Embryonic facial prominence (tissue), 1 donor: ENCODE measurements at regions not wholly inside any gene's neighbourhood (a gene's known extent, or its start where the extent isn't known, plus 50 kb on each side); places are given as distances from the start of the nearest gene placed in this dataset.
"Not testable (repeated sequence)": the region's sequence is repeated elsewhere in the genome, so short reads cannot be mapped to it uniquely, and the experiment has no call there.

Experiments used
- DNase-seq: peaks from one replicate; pipeline ENCODE4 v3.0.0-alpha.2; 2016; ENCODE audit errors: extremely low spot score

DNA sequence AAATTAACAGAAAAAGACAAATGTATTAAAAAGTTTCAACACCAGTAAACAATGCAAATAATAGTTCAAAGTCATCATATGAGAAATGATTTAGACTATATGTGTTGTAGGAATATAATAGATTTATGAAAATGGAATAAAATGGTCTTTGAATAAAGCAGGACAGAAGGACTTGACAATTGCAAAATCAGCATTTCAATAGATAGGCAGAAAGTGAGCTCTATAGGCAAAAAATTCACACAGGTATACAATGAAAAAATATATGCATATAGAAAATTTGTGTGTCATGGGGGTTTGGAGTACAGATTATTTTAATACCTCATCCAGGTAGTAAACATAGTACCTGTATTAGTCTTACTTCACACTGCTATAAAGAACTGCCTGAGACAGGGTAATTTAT lies 571.1 kb upstream of the EYS start:
- DNase-seq = no peak

DNA sequence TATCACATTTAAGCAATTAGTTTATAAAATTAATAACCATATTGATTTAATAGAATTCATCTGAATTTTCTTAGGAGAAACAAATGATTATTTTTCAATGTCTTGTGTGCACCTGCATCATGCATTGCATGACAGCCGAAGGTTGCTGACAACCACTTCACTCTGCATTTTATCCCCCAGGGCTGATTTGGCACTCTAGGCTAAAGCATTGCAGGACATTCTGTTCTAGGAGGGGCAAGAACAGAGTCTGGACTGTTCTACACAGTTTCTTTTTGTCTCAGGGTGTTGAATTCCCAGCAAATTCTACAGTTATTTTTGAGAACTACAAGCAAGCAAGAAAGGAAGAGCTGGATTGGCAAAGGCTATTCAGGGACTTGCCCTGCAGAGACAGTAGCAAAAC lies 570.4 kb upstream of the EYS start:
- DNase-seq = no peak

DNA sequence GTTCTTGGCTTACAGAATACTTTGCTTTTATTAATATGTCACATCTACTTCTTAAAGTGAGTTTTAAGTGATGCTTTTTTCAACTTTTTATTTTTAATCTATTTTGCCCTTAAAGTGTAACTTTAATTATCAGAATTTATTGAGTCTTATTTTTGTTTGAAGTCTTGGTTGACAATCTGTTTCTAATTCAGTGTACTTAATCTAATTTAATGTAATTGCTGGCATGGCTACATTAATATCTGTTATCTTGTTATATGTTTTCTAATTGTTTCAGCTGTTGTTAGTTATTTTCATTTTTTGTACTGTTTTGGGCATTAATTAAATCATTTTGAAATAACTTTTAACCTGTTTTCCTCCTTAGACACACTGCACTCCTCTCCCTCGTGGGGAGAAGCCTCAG lies 558.7 kb upstream of the EYS start:
- DNase-seq = no peak

DNA sequence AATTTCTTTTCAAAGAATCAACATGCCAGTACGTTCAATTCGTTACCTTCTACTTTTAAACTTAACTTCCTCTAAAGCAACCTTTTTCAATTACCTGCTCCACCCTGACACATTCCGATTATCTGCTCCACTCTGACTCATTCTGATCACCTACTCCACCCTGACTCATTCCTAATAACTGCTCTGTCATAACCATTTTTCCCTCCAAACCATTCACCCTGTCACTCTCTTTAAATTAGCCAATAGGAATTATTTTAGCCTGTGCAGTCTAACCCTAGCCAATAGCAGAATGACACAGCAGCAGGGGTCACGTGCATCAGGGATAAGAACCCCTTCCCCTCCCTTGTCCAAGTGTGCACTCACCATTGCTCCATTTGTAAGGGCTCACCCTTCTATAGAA lies 557.4 kb upstream of the EYS start:
- no peak for DNase-seq

DNA sequence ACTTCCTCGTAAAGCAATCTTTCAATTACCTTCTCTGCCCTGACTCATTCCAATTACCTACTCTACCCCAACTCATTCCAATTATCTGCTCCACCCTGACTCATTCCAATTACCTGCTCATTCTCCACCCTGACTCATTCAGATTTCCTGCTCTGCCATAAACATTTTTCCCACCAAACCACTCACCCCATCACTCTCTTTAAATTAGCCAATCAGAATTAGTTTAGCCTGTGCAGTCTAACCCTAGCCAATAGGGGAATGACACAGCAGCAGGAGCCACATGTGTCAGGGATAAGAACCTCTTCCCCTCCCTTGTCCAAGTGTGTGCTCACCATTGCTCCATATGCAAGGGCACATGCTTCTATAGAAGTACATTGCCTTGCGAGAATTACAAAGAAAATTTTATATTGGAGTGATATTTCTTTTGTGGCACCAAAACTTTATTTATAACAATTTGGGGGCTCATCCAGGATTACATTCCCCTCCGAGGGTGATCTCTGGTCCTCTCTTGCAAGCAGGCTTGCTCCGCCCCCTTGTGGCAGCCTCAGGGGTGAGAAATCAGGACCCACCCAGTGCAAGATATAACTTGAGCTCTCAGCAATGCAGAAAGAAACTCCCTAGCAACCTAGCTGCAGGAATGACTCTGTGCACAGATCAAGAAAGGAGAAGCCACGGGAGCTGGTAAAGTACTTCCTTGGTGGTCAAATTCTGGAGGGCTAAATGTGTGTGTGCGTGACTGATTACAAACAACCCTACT lies 551.9 kb upstream of the EYS start:
- not testable (repeated sequence) for DNase-seq

DNA sequence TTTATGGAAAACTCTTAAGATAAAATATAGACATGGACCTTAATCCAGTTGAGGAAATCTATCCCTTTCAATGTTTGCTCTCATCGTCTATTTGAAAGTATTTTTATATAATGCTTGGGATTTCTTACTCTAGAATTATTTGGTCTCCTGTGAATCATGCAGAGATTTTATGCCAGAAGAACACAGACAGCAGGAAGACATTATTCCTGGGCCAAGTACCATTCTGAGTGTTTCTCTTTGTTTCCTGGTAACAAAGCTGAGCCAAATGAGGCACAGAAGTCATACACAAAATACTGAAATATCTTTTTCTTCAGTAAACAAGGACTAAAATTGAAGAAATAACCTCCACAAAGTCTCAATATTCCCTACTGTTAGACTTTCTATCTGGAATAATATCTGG lies 538.2 kb upstream of the EYS start:
- no peak for DNase-seq

DNA sequence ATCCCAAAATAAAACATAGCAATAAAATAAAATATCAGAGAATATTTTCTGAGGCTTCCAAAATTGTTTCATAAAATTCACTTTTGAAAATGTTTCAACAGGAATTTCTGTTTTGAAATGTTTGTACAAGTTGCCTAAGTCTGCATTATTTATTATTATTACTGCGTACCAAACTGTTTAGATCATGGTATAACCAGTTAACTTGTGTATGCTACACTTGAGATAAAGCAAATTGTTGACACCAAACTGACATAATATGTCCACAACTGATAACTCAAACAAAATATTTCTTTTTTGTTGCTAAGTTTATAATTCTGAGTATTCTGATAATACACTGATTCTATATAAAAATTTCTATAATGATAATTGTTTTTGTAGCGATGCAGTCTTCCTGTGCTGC lies 531.8 kb upstream of the EYS start:
- DNase-seq = no peak

DNA sequence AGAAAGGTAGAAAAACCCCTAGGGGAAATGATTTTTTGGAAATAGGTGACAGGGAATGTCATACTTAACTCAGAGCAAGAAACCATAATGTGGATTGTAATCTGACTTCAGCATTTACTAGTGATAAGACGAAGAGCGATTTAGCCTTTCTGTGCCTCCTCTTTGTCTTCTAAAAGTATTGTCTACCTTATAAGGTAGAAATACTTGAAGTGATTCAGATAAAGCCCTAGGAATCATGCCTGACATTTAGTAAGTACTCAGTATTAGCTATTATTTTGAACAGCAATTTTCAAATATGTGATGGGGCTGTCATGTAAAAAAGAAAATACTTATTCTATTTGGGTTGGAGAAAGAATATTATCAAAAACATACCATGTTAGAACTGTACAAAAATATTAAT lies 525.9 kb upstream of the EYS start:
- no peak for DNase-seq

DNA sequence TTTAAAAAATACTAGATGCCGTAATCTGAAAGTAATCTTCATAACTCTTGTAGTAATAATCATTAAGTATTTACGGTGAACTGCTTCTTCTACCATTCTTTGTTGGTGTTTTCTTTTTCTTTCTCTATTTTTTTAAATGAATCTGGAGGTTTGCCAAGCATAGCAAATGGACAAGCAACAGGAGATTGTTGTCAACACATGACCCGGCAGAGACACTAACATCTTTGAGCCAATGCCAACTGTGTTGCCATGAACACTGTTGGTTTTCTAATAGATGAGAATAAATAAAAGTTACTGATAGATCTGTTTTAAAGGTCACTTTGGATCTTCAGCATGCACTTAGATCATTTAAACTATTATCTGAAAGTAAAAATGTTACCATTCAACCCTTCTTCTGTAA lies 523.6 kb upstream of the EYS start:
- no peak for DNase-seq

DNA sequence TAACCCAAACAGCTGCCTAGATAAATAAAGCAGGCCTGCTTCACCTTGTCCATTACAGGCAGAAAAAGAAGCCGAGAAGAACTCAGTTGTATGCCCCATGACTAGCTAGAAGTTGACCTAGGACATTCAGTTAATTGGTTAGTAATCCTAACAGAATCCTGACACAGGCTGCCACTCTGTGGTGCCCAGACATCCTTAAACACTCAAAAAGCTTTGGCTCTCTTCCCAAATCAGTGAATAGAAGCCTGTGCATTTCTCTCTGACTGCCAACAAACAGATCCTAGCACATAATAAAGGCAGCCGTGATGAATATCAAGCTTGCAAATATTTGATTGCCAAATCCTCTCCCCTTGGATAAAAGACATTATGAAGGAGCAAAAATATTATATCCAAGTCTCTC lies 519.1 kb upstream of the EYS start:
- DNase-seq = no peak

DNA sequence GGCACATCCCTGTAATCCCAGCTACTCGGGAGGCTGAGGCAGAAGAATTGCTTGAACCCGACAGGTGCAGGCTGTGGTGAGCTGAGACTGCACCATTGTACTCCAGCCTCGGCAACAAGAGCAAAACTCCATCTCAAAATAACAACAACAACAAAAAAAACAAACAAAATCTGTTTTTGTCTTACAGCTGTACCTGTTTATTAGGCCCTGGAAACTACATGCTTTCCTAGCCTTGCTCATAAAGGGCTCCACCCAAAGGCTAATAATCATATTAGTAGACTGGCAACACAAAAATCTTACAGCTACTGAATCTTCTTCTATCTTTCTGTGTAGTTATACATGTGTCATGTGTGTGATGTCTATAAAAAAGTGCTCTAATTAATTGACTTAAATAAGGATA lies 503.9 kb upstream of the EYS start:
- no peak for DNase-seq

DNA sequence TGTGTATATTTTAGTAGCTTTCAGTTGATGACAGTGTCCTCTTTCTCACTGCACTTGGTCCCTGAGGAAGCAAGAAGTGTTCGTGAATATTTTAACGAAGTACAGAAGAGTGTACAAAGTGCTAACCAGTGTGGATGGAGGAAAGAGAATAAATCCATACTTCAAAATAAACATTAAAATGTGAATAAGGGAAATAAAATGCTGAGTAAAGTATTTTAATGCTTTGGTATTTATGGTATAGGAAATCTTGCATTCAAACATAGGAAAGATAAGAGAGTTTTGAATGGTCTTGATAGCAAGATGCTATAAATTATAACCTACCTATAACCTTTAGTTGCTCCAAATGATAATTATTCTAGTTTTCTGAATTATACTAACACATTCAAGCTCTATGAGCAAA lies 493.4 kb upstream of the EYS start:
- DNase-seq = no peak

DNA sequence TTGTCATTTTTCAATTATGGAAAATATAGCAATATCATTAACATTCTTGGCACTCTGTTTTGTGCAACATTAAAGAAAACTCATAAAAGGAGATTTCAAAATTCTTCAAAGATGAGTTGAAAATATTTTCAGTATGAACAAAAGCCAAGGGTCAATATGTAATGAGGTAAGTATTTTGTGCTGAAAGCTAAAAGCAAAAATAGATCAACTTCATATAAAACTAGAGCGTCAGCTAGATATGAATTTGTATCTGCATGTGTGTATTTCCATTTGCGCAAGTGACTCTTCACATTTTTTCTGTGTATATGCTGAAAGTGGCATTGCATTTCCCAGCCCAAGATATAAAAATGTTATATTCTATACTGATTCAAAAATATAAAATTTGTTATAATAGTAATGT lies 492.1 kb upstream of the EYS start:
- no peak for DNase-seq

DNA sequence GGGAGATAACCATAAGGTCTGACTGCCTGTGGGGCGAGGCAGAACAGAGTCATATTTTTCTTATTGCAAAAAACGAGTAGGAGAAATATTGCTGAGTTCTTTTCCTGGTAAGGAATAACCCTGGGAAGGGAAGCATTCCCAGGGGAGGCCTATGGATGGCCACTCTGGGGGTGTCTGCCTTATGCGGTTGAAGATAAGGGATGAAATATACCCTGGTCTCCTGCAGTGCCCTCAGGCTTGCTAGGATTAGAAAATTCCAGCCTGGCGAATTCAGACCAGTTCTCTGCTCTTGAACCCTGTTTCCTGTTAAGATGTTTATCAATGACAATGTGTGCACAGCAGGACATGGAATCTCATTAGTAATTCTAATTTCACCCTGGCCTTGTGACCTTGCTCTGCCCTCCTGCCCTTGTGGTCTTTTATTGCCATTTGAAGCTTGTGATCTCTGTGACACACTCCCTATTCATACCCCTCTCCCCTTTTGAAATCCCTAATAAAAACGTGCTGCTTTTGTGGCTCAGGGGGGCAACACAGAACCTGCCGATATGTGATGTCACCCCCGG lies 491.1 kb upstream of the EYS start:
- no peak for DNase-seq

DNA sequence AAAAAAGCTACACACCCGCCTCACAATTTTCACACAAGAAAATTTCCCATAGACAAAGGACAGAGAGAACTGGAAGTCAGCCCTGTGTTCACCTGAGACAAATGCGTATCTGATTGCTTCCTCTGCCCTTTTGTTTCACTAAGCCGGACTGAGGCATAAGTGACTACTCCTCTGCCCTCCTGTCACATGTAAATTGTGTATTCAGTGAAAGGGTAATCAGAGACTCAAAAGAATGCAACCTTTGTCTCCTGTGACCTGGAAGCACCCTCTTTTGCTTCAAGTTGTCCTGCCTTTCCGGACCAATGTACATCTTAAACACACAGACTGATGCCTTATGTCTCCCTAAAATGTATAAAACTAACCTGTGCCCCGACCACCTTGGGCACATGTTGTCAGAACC lies 483.8 kb upstream of the EYS start:
- no peak for DNase-seq

DNA sequence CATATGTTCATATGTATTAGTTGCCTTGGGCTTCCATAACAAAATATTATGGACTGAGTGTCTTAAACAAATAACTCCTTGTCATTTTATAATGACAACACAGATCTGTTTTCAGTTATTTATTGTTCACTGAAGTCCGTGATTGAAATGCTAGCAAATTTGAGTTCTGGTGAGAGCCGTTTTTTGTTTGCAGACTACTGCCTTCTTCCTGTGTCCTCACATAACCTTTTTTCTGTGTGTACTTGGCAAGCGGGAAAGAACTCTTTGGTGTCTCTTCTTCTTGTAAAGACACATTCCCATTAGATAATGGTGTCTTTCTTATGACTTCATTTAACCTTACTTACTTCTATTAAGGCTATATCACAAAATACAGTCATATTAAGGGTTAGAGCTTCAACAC lies 482.9 kb upstream of the EYS start:
- DNase-seq = no peak

DNA sequence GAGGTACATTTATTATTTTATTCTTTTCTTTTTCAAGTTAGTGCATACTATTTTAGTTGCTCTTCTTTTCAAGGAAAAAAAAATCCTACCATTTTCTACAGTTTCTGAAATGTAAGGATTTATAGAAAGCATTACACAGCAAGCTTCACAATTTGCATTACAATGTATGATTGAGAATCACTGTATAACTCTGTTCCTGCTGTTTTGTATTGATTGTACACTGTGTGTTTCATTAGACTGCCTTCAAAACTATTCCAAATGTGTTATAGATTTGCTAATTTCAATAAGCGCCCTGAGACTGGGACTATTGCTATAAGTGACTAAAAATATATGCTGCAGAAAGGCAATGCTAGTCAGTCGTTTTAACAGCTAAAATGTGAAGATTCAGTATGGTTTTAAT lies 479.7 kb upstream of the EYS start:
- no peak for DNase-seq

DNA sequence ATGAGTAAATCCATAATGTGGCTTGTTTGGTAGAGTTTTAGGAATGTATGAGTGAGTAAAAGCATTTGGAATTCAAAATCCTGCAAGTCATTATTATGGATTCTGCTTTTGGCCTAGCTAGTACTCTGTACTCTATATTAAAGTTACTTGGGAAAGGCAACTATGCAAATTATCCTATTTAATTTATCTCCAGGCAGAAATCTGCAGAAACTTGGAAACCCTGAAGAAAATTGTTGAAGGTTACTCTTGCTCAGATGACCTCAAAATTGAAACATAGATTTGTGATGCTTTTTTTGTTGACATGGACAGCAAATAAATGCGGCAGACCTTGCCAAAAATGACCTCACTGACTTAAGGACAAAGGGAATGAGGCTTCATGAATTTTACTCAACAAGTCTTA lies 477.1 kb upstream of the EYS start:
- DNase-seq = no peak

DNA sequence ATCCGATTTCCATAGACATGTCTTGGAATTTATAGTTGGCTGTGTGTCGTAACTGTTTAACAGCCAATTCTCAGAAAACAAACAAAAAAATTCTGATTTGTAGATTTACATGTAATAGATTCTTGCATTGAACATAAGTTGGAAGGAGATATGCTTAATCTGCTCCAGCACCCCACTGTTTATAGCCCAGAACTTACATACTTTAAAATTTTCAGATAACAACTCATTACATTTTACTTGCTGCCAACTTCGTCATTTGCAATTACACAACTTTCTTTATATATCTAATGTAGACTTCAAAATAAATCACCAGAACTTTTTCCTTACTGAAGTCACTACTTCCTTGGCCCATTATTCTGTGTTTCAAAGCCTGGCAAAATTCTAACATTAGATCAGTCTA lies 472.3 kb upstream of the EYS start:
- no peak for DNase-seq

DNA sequence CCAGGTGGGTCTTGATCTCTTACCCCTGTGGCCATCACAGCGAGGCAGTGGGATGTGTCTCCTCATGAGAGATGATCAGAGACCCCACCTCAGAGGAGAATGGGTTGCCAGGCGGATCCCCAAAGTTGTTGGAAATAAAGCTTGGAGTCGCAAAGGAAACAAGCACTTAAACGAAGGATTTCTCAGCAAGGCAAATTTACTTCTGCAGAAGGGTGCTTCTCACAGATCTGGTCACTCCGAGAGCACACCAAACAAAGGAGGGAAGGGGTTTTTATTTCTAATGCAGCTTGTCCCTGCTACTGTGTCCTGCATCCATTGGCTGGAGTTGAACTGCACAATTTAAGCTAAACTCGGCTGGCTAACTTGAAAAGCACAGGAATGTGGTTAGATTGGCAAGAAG lies 466.6 kb upstream of the EYS start:
- DNase-seq = no peak

DNA sequence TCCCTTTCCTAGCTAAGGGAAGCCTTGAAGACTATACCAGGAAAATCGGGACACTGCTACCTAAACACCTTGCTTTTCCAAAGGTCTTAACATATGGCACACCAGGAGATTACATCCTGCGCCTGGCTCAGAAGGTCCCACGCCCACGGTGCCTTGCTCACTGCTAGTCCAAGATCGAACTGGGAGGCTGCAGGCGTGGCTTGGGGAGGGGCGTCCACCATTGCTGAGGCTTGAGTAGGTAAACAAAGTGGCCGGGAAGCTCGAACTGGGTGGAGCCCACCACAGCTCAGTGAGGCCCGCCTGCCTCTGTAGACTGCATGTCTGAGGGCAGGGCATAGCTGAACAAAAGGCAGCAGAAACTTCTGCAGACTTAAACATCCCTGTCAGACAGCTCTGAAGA lies 459.7 kb upstream of the EYS start:
- DNase-seq = not testable (repeated sequence)

DNA sequence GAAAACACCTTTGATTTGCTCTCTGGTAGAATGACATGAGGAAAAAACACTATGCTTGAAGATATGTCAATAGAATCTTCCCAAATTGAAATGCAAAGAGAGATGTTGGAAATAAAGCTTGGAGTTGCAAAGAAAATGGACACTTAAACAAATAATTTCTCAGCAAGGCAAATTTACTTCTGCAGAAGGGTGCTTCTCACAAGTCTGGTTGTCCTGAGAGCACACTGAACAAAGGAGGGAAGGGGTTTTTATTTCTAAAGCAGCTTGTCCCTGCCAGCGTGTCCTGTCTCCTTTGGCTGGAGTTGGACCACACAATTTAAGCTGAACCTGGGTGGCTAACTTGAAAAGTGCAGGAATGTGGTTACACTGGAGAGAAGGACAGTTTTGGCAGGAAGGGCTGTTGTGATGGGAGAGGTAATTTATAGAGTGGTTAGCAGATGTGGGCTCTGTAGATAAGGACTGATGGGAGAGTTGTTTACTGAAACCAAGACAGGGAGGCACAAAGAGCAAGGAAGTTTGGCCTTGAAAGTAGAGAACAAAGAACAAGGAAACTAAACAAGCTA lies 454.6 kb upstream of the EYS start:
- DNase-seq = no peak

DNA sequence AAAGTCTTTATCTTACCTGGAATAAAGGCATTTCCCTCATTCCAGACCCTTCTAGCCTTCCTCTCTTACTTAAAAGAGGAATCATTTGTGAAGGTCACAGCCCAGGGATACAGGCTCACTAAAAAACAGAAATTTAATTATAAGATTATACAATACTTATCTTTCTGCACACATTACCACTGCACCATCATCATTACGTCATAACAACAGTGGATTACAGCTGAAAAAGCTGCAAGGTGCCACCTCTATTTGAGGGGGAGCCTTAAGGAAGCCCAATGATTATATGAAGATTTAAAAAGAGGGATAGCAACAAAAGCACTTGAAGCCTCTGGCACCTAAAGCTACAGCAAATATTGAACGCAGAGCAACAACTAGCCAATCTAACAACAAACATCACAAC lies 452.9 kb upstream of the EYS start:
- no peak for DNase-seq

DNA sequence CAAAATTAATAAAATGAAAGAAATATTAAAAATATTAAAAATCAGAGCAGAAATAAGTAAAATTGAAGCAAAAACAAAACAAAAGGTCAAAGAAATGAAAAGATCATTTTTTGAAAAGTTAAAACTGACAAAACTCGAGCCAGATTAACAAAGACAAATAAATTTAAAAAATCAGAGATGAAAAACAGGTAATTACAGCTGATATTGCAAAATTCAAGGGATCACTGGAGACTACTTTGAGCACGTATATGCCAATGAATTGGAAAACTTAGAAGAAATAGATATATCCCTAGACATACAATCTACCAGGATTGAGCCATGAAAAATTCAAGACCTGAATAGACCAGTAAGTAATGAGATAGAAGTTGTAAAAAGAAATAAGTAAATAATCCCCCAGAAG lies 446.2 kb upstream of the EYS start:
- DNase-seq = no peak
